Omental fat pad (tissue), 3 donors: ENCODE measurements at regions not wholly inside any gene's neighbourhood (a gene's known extent, or its start where the extent isn't known, plus 50 kb on each side); places are given as distances from the start of the nearest gene placed in this dataset.
"Not testable (repeated sequence)": the region's sequence is repeated elsewhere in the genome, so short reads cannot be mapped to it uniquely, and the experiment has no call there.

ENCODE experiments used
- ATAC-seq: fragments of 150-250 bp; one replicate; pipeline ENCODE4 v1.9.1; 2016; ENCODE audit warnings: mild to moderate bottlenecking, moderate library complexity; ENCODE audit not compliant: low FRiP score
- DNase-seq: peaks from one replicate; pipeline ENCODE4 v3.0.0-alpha.2; 2019; ENCODE audit warnings: low spot score
- TF ChIP-seq, protein P1 (sequence below), 3 donors: fragments of 450-650 bp; IDR thresholded peaks; one replicate each; pipeline ENCODE4 v1.5.1; 2016 to 2017; ENCODE audit warnings: antibody characterized with exemption in 3 of 3, mild to moderate bottlenecking in 3 of 3, moderate library complexity in 2 of 3

DNA sequence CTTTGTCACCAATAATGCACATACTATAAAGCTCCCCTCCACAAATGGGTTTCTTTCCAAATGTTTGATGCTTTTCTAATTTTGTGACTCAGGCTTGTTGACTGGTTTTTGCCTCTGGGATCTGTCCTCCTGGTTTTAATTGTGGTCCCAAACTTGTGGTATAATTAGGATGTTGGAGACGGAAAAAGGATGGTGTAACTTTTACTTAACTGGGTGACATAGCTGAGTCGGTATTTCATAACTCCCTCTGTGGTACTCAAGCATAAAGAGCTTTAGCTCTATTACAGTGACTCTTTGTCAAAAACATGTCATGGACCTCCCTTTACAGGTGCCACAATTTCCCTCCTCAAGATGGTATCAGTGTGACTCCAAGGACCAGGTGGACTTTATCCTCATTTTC lies 119.7 kb upstream of the RBPJ start:
- ATAC-seq: no peak
- TF ChIP-seq, protein P1, sequence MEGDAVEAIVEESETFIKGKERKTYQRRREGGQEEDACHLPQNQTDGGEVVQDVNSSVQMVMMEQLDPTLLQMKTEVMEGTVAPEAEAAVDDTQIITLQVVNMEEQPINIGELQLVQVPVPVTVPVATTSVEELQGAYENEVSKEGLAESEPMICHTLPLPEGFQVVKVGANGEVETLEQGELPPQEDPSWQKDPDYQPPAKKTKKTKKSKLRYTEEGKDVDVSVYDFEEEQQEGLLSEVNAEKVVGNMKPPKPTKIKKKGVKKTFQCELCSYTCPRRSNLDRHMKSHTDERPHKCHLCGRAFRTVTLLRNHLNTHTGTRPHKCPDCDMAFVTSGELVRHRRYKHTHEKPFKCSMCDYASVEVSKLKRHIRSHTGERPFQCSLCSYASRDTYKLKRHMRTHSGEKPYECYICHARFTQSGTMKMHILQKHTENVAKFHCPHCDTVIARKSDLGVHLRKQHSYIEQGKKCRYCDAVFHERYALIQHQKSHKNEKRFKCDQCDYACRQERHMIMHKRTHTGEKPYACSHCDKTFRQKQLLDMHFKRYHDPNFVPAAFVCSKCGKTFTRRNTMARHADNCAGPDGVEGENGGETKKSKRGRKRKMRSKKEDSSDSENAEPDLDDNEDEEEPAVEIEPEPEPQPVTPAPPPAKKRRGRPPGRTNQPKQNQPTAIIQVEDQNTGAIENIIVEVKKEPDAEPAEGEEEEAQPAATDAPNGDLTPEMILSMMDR (IDR thresholded peaks at IDR 0.05): no peak
- DNase-seq: no peak

DNA sequence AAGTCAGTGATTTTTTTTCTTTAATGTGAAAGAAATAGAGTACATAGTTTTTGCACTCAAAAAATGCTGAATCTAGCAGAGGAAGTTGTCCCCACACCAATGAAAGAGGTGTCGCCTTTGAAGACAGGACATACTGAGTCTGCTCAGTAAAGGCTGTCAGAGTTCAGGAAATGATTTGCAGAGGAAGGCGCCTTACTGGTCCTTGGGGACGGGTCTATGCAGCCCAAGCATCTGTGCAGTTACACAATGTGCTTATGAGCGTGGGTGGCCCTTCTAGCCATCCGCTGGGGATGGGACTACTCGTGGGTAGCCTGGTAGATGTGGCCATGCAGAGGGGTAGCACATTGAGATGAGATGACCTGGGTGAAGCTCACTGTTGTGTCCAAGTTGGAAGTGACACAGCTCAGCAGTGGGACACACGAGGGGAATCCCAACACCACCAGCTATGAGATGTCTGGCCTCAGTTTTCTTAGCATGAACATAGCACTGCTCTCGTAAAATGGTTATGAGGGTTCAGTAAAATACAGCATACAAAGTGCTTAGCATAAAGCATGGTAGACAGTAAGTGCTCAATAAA lies 116.5 kb upstream of the RBPJ start:
- ATAC-seq (no peak), DNase-seq (no peak)
- TF ChIP-seq, protein P1 (IDR thresholded peaks at IDR 0.05): no peak

DNA sequence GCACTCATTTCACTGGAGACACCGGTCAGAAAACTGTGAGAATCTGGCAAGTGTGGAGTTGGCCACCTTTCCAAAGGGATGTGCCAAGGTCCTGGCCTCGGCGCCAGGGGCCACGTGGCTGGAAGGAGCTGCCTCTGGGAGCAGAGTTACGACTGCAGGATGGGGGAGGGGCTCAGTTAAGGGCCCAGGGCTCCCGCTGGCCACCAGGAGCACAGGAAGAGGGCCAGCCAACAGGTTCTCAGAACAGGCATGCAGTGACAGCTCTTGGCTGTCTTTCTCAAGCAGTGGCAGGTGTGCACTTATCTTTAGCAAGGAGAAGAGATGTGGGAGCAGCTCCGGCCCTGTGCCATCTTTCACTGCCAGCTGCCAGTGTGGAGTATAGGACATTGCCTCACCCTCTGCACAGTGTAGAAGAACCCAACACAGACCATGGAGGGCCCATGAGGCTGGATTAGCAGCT lies 115.9 kb upstream of the RBPJ start:
- ATAC-seq (no peak), DNase-seq (no peak)
- TF ChIP-seq, protein P1 (IDR thresholded peaks at IDR 0.05): no peak

DNA sequence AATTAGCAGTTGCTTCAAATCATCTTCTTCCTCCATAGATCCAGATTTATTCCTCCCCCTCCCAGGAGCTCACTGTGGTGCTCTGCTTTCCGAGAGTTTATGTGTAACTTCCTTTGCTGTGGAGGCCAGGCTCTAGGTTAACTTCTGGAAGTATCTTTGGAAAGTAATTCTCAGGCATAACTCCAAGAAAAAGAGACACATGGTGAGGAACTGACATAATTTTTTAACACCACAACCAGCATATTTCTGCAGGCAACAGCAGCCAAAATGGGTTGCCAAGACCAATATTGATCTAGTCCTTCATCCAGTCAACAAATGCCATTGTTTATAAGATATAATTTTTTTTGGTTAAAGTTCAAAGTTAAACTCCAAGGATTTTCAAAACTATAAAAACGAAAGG lies 114.5 kb upstream of the RBPJ start:
- TF ChIP-seq, protein P1 (IDR thresholded peaks at IDR 0.05): no peak
- ATAC-seq (no peak), DNase-seq (no peak)

DNA sequence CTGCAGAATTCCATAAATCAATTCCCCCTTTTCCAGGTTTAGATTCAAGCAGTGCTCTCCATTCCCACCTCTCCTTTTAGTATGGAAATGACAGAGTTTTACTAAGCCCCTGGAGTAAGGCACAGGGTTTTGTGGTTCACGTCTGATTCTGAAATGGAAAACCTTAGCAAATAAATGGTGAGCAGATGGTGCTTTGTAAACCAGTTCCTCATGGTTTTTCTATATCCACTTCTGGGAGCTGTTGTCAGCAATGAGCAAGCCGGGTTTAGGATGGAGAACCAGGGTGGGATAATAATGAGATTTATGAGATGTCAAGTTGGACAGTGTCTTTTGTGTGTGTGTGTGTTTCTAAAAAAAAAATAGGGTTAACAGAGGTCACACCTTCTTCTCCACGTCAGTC lies 113.8 kb upstream of the RBPJ start:
- ATAC-seq (no peak), DNase-seq (no peak)
- TF ChIP-seq, protein P1 (IDR thresholded peaks at IDR 0.05): no peak

DNA sequence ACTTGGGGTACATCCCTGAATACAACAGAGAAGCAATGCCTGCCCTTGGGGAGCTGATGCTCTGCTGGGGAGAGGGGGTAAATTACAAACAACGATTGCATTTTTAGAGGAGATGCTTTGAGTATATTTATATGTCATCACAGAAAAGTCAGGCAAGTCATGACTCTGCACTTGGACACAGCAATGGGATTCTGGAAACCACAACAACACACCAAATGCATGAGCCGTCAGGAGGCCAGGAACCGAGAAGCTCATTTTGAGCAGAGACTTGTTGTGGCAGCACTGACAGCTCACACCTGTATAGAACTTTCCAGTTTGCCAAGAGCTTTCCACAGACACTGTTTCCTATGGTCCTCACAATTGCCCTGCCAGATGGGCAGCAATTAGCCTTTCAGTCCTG lies 113.2 kb upstream of the RBPJ start:
- DNase-seq (no peak), ATAC-seq (no peak)
- TF ChIP-seq, protein P1 (IDR thresholded peaks at IDR 0.05): no peak

DNA sequence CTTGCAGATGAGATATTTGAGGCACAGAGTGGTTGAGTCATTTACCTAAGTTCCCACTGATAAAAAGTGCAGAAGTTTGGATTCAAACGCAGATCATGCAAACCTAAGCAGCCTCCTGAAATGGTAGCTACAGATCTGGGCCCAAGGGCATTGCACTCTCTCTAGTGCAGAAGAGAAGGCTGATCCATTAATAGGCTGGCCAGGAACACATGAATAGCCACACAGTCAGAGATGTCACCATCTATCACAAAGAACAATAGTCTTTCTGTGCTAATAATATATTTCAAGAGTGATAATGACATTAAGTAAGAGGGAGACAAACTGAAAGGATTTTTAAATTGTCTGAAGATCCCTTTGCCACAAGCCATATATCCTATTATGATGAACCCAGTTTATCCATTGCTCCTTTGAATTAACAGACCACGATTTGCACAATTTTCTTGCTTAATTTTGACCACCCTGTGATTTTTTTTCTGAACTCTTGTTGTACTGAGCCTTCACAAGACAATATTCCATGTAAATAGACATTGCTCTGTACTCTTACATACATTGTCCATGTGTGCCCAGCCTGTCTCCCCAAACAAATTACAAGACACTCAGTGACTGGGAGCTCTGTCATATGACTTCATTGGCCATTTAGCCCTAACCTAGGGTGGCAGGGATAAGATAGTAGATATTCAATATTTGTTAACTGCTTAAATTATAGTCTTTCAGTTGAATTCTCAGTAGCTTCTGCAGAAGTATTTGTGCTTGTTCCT lies 112.4 kb upstream of the RBPJ start:
- ATAC-seq (no peak), DNase-seq (no peak)
- TF ChIP-seq, protein P1 (IDR thresholded peaks at IDR 0.05): no peak

DNA sequence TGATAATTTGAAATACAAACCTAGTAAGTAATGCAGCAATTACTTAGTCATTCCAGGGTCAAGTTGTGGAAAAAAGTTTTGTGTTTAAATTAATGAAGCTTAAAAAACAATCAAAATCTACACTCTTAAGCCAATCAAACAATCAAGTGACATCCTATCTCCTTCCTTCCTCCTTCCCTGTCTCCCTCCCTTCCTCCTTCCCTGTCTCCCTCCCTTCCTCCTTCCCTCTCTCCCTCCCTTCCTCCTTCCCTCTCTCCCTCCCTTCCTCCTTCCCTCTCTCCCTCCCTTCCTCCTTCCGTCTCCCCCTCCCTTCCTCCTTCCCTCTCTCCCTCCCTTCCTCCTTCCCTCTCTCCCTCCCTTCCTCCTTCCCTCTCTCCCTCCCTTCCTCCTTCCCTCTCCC lies 111.4 kb upstream of the RBPJ start:
- DNase-seq, ATAC-seq: not testable (repeated sequence)
